T-cell (primary cell): ENCODE measurements at regions not wholly inside any gene's neighbourhood (a gene's known extent, or its start where the extent isn't known, plus 50 kb on each side); places are given as distances from the start of the nearest gene placed in this dataset.

Source experiments
- ATAC-seq, 4 experiments: fragments of 200-7000 bp in 3 of 4; fragments of 150-1000 bp in 1 of 4; cut with Tn5 transposase; replicated peaks in 1 of 4; 1 replicate in 3 of 4; 2 replicates in 1 of 4; pipeline ENCODE4 v1.10.0; 2021; ENCODE audit warnings: moderate library complexity in 3 of 4, mild to moderate bottlenecking in 2 of 4, moderate number of reproducible peaks in 1 of 4
- CTCF ChIA-PET, 2 donors: fragments of 300-600 bp; sonication (Branson Sonifier 250); formaldehyde crosslinking; loops; one replicate each; lab custom pipeline; 2022; ENCODE audit warnings: antibody characterized with exemption in 2 of 2; lab: Charles Lee
- POLR2A ChIA-PET, 2 donors: fragments of 300-600 bp; sonication (Branson Sonifier 250); formaldehyde crosslinking; loops; one replicate each; lab custom pipeline; 2022; ENCODE audit warnings: antibody characterized with exemption in 2 of 2; lab: Charles Lee
- DNase-seq, 35 experiments: peaks; one replicate each; pipeline versions ENCODE4 v3.0.0 to v3.0.0-alpha.2; 2013 to 2023
- H3K27ac ChIP-seq: one replicate; pipeline ENCODE4 v1.5.1; 2013; ENCODE audit warnings: low read length
- H3K27me3 ChIP-seq, 2 experiments: replicated peaks in 1 of 2; 1 replicate in 1 of 2; 2 replicates in 1 of 2; pipeline versions ENCODE4 v1.6.1 to v1.7.0; 2013; ENCODE audit warnings: low read length in 1 of 2, mixed read lengths in 1 of 2; ENCODE audit not compliant: control insufficient read depth in 2 of 2, insufficient read depth in 2 of 2; ENCODE audit errors: extremely low read depth in 1 of 2
- H3K36me3 ChIP-seq, 2 donors: 1 replicate in 1 of 2; 2 replicates in 1 of 2; pipeline versions ENCODE4 v1.6.1 to v1.7.0; 2013; ENCODE audit warnings: low read length in 1 of 2; ENCODE audit not compliant: control insufficient read depth in 2 of 2, insufficient read depth in 1 of 2; ENCODE audit errors: extremely low read depth in 1 of 2
- H3K4me1 ChIP-seq, 2 experiments: 1 replicate in 1 of 2; 2 replicates in 1 of 2; pipeline versions ENCODE4 v1.6.1 to v1.7.0; 2013; ENCODE audit warnings: low read length in 2 of 2, mixed read lengths in 1 of 2; ENCODE audit not compliant: insufficient read depth in 2 of 2, control insufficient read depth in 1 of 2; ENCODE audit errors: extremely low read depth in 1 of 2
- H3K4me3 ChIP-seq, 2 donors: 1 replicate in 1 of 2; 2 replicates in 1 of 2; pipeline versions ENCODE4 v1.5.1 to v1.7.0; 2013; ENCODE audit warnings: mild to moderate bottlenecking in 2 of 2, low read length in 1 of 2, moderate library complexity in 1 of 2; ENCODE audit not compliant: control insufficient read depth in 1 of 2; ENCODE audit errors: extremely low read depth in 1 of 2
- H3K9me3 ChIP-seq: 2 replicates; pipeline ENCODE4 v1.7.0; 2013
- H3K27ac Mint-ChIP-seq, 2 donors: one replicate each; pipeline ENCODE4 v1.8.0; 2020 to 2021; ENCODE audit warnings: mild to moderate bottlenecking in 2 of 2, mixed read lengths in 2 of 2
- H3K27me3 Mint-ChIP-seq, 2 donors: one replicate each; pipeline ENCODE4 v1.8.0; 2021 to 2022; ENCODE audit warnings: mixed read lengths in 2 of 2
- H3K36me3 Mint-ChIP-seq: one replicate; pipeline ENCODE4 v1.8.0; 2021; ENCODE audit warnings: mixed read lengths
- H3K4me1 Mint-ChIP-seq, 3 donors: one replicate each; pipeline ENCODE4 v1.8.0; 2020 to 2022; ENCODE audit warnings: mixed read lengths in 3 of 3, mild to moderate bottlenecking in 1 of 3
- H3K4me3 Mint-ChIP-seq, 3 donors: one replicate each; pipeline ENCODE4 v1.8.0; 2020 to 2022; ENCODE audit warnings: mild to moderate bottlenecking in 3 of 3, mixed read lengths in 3 of 3, moderate library complexity in 3 of 3
- H3K9me3 Mint-ChIP-seq, 3 donors: one replicate each; pipeline ENCODE4 v1.8.0; 2020 to 2022; ENCODE audit warnings: mixed read lengths in 3 of 3
- WGBS: methylation state at CpG from one replicate; pipeline ENCODE4 v1.1.5; 2013; ENCODE audit warnings: missing lambda C conversion rate; ENCODE audit not compliant: insufficient coverage; 5-methylcytosine and 5-hydroxymethylcytosine counted together

DNA sequence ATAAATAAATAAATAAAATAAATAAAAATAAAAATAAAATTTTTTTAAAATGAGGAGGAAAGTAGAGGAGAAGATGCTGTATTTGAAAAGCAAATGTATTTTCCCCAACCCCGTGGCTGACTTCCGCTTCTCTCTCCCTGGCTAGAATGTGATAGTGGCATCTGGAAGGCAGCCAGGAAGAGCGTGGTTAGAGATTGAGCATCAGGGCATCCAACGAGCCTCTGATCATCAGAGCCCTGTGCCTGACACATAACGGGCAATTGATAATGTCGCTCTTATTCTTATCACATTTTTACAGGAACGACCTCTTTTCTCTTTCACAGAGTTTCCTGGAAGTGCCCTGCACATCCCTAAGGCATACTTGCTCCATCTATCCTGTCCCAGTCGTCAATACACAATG lies 496.9 kb upstream of the TMEM132C start:
- Mint-ChIP-seq H3K4me1 (no peaks in the 10 kb centered on the region), H3K27me3 (no peaks in the 10 kb centered on the region), H3K27ac (no peak overlapping the region), H3K9me3 (peaks cover 0 to 7% (median 5%) of the 10 kb centered on the region in 3 donors), H3K4me3 (no peak overlapping the region), H3K36me3 (no peaks in the 10 kb centered on the region)
- DNase-seq (no peak), ATAC-seq (no peak)
- Histone ChIP-seq H3K27ac (no peak overlapping the region), H3K4me3 (no peak overlapping the region), H3K9me3 (no peaks in the 10 kb centered on the region), H3K36me3 (no peaks in the 10 kb centered on the region), H3K27me3 (no peaks in the 10 kb centered on the region), H3K4me1 (no peaks in the 10 kb centered on the region)
- ChIA-PET CTCF (no interaction called here), POLR2A (no interaction called here)
- 14% methylated on average over 5 of the region's 8 CpGs for WGBS

DNA sequence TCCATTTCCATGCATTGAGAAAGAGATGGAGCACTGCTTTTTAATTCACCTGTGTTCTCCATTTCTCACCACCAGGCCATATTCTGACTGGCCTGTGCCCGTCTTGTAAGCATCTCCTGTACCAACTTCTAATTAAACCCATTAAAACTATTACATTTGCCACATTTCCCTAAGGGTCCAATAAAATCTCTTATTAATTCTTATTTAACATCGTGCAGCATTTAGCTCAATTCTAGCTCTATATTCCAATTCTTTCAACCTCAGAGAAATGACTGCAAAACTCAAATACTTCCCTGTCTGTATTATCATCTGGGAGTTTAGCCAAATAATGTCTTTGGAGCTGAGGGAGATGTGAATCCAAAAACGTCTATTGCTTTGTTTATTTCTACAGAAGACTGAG lies 495.4 kb upstream of the TMEM132C start:
- Histone ChIP-seq H3K27ac (no peak overlapping the region), H3K36me3 (no peaks in the 10 kb centered on the region), H3K4me1 (no peaks in the 10 kb centered on the region), H3K4me3 (no peak overlapping the region), H3K27me3 (no peaks in the 10 kb centered on the region), H3K9me3 (no peaks in the 10 kb centered on the region)
- Mint-ChIP-seq H3K27ac (no peak overlapping the region), H3K4me1 (no peaks in the 10 kb centered on the region), H3K36me3 (no peaks in the 10 kb centered on the region), H3K27me3 (no peaks in the 10 kb centered on the region), H3K9me3 (peaks cover 2 to 7% (median 5%) of the 10 kb centered on the region in 3 donors), H3K4me3 (no peak overlapping the region)
- ChIA-PET CTCF (no interaction called here), POLR2A (no interaction called here)
- ATAC-seq, result no peak
- WGBS, result 31% methylated on average over 2 of the region's 3 CpGs
- DNase-seq, result no peak

DNA sequence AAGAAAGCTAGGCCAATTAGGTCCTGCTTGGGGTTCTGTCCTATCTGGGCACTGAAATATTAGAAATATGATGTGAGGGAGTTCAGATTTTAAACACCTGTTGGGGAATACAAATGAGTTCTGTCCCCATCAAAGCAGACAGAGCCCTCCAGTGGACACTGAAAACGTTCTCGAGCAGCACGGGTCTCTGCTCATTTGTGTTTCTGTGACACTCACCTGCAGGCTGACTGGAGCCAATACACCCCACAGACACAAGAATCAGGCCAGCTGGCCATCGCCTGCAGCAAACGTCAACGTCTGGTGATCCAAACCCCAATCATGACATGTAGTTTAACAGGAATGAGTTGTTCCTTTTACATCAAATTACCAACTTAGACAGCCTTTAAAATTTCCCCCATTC lies 493.4 kb upstream of the TMEM132C start:
- no peak for DNase-seq
- Mint-ChIP-seq H3K4me3 (no peak overlapping the region), H3K27me3 (no peaks in the 10 kb centered on the region), H3K4me1 (no peaks in the 10 kb centered on the region), H3K27ac (no peak overlapping the region), H3K36me3 (no peaks in the 10 kb centered on the region), H3K9me3 (peaks cover 0 to 17% (median 4%) of the 10 kb centered on the region in 3 donors)
- Histone ChIP-seq H3K27me3 (no peaks in the 10 kb centered on the region), H3K4me1 (no peaks in the 10 kb centered on the region), H3K9me3 (no peaks in the 10 kb centered on the region), H3K4me3 (no peak overlapping the region), H3K27ac (no peak overlapping the region), H3K36me3 (no peaks in the 10 kb centered on the region)
- ATAC-seq, result no peak
- 44% methylated on average over 5 of the region's 6 CpGs for WGBS
- POLR2A ChIA-PET, result no interaction called here
- CTCF ChIA-PET, result no interaction called here

DNA sequence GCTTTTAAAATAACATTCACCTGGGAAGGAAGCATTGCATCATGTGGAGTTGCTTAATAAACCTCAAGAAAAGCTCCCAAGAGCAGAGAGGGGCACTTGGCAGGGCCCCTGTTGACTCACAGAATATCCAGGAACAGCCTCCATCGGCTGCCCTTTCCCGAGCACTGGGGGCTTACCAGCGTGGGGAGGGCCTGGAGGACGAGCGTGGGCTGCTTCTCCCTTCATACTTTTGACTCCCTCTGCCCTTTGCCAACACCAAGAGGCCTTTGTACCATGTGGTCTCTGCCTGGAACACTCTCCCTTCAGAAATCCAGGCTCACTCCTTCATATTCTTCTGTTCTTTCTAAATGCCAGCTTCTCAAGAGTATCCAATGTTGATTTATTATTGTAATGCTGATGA lies 492.1 kb upstream of the TMEM132C start:
- ATAC-seq, result no peak
- no peaks in the 10 kb centered on the region for H3K36me3 ChIP-seq
- H3K27me3 ChIP-seq, result no peaks in the 10 kb centered on the region
- H3K27ac Mint-ChIP-seq, result no peak overlapping the region
- no peak overlapping the region for H3K4me3 ChIP-seq
- H3K36me3 Mint-ChIP-seq, result no peaks in the 10 kb centered on the region
- CTCF ChIA-PET, result no interaction called here
- no peak overlapping the region for H3K27ac ChIP-seq
- no peaks in the 10 kb centered on the region for H3K4me1 ChIP-seq
- H3K9me3 Mint-ChIP-seq, result peaks cover 0 to 24% (median 4%) of the 10 kb centered on the region in 3 donors
- POLR2A ChIA-PET, result no interaction called here
- no peaks in the 10 kb centered on the region for H3K9me3 ChIP-seq
- no peaks in the 10 kb centered on the region for H3K4me1 Mint-ChIP-seq
- DNase-seq, result no peak
- WGBS, result 63% methylated on average over 5 of the region's 5 CpGs
- no peaks in the 10 kb centered on the region for H3K27me3 Mint-ChIP-seq
- no peak overlapping the region for H3K4me3 Mint-ChIP-seq

DNA sequence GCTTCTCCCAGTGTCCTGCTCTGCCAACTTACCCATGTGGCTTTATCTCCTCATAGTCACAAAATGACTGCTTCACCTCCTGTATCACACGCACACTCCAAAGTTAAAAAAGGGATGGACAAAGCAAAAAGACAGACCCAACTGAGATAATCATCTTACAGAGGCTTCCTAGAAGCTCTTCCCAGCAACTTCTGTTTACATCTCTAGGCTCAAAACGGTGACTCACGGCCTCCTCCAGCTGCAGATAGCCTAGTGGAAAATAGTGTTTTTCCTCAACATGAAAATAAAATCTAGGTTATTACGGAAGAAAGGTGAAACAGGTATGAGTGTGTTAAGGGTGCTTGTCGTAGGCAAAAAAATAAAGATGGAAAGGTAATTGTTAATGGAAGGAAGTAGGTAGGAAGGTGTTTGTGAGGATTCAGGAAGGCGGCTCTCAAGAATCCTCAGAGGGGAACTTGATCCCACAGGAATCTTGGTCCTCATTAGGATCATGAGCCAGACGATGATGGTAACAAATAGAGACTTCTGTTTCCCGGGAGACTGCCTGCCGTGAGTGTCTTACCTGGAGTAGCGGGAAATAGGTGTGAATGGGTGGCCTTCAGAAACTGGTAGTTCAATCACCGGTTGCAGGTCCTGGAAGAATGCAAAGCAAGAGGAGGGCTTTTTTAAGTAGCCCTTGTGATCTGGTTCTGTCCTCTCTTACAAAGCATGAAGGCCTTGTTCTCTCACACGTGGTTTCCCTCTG lies 487.5 kb upstream of the TMEM132C start:
- H3K27ac Mint-ChIP-seq, result no peak overlapping the region
- Histone ChIP-seq H3K36me3 (no peaks in the 10 kb centered on the region), H3K27me3 (no peaks in the 10 kb centered on the region), H3K4me1 (no peaks in the 10 kb centered on the region), H3K4me3 (no peak overlapping the region), H3K27ac (no peak overlapping the region), H3K9me3 (no peaks in the 10 kb centered on the region)
- WGBS, result 73% methylated on average over 9 of the region's 12 CpGs
- peaks cover 4 to 21% (median 5%) of the 10 kb centered on the region in 3 donors for H3K9me3 Mint-ChIP-seq
- H3K36me3 Mint-ChIP-seq, result no peaks in the 10 kb centered on the region
- no peaks in the 10 kb centered on the region for H3K27me3 Mint-ChIP-seq
- ChIA-PET CTCF (no interaction called here), POLR2A (no interaction called here)
- DNase-seq (no peak), ATAC-seq (no peak)
- no peak overlapping the region for H3K4me3 Mint-ChIP-seq
- H3K4me1 Mint-ChIP-seq, result no peaks in the 10 kb centered on the region

DNA sequence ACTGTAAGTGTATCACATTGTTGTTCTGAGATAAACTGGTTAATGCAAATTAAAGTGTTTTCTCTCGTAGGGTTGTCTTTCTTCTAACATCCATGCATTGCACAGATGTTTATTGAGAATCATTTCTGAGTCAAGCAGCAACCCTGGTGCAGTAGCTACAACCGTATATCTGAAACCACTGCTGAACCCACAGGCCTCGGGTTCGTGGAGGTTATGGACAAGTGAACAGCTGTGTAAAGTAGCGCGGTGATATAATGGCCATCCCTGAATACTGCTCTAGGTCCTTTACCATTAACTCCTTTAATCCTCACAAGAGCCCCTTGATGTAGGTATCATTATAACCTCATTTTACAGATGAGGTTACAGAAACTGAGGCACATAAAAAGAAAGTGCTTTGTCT lies 486.1 kb upstream of the TMEM132C start:
- Mint-ChIP-seq H3K9me3 (peaks cover 4 to 21% (median 9%) of the 10 kb centered on the region in 3 donors), H3K36me3 (no peaks in the 10 kb centered on the region)
- H3K27me3 ChIP-seq, result no peaks in the 10 kb centered on the region

DNA sequence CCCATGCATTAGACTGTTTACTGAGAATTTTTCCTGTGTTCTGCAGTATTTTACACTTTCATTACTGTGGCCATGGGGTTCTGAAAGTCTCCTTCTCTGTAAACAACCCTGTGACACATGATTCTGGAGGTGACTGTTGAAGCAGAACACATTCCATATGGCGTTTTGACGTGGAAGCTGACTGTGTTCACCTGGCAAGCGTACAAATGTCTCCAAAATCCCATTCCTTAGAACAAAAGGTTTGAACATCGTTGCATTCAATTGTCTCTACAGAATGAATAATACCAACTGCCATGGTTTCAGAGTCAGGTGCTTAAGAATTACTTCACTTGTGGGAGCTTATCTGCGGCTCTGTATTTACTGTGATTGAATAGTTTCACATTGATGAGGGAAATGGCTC lies 485.6 kb upstream of the TMEM132C start:
- ATAC-seq (no peak), DNase-seq (no peak)
- no peak overlapping the region for H3K4me3 Mint-ChIP-seq
- H3K9me3 ChIP-seq, result no peaks in the 10 kb centered on the region
- WGBS, result 94% methylated on average over 3 of the region's 5 CpGs
- H3K9me3 Mint-ChIP-seq, result peaks cover 3 to 22% (median 11%) of the 10 kb centered on the region in 3 donors
- H3K27ac ChIP-seq, result no peak overlapping the region
- H3K4me3 ChIP-seq, result no peak overlapping the region
- no peaks in the 10 kb centered on the region for H3K4me1 ChIP-seq
- H3K27ac Mint-ChIP-seq, result no peak overlapping the region
- POLR2A ChIA-PET, result no interaction called here
- CTCF ChIA-PET, result no interaction called here
- no peaks in the 10 kb centered on the region for H3K27me3 Mint-ChIP-seq
- H3K4me1 Mint-ChIP-seq, result no peaks in the 10 kb centered on the region
- H3K36me3 Mint-ChIP-seq, result no peaks in the 10 kb centered on the region
- H3K36me3 ChIP-seq, result no peaks in the 10 kb centered on the region
- H3K27me3 ChIP-seq, result no peaks in the 10 kb centered on the region

More for the DNA sequence above, 486.1 kb upstream of the TMEM132C start:
- Histone ChIP-seq H3K4me3 (no peak overlapping the region), H3K27ac (no peak overlapping the region), H3K4me1 (no peaks in the 10 kb centered on the region), H3K36me3 (no peaks in the 10 kb centered on the region), H3K9me3 (no peaks in the 10 kb centered on the region)
- no CpG with 5 or more reads among the region's 6 CpGs for WGBS
- Mint-ChIP-seq H3K4me3 (no peak overlapping the region), H3K27ac (no peak overlapping the region), H3K4me1 (no peaks in the 10 kb centered on the region), H3K27me3 (no peaks in the 10 kb centered on the region)
- POLR2A ChIA-PET, result no interaction called here
- DNase-seq, result no peak
- CTCF ChIA-PET, result no interaction called here
- no peak for ATAC-seq
